ENCODE measurements at regions not wholly inside any gene's neighbourhood (a gene's known extent, or its start where the extent isn't known, plus 50 kb on each side); places are given as distances from the start of the nearest gene placed in this dataset.

GRCh38 chr14:94970941-94971730 is 186.2 kb downstream of the DICER1 start:
- TF ChIP-seq NR1H2 (CRISPR knock-in tag; IDR thresholded peaks at IDR 0.05) (no peak), ESRRA (CRISPR knock-in tag; IDR thresholded peaks at IDR 0.05; ENCODE audit: borderline replicate concordance) (no peak), CTCF (IDR thresholded peaks at IDR 0.05) (no peak), ZNF121 (CRISPR knock-in tag; IDR thresholded peaks at IDR 0.05) (no peak)
- TF ChIP-seq, protein P1, sequence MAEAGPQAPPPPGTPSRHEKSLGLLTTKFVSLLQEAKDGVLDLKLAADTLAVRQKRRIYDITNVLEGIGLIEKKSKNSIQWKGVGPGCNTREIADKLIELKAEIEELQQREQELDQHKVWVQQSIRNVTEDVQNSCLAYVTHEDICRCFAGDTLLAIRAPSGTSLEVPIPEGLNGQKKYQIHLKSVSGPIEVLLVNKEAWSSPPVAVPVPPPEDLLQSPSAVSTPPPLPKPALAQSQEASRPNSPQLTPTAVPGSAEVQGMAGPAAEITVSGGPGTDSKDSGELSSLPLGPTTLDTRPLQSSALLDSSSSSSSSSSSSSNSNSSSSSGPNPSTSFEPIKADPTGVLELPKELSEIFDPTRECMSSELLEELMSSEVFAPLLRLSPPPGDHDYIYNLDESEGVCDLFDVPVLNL (CRISPR knock-in tag; IDR thresholded peaks at IDR 0.05; ENCODE audit: borderline replicate concordance, low read depth): no peak

Data from WTC11 (cell line).